NCI-H2196 treated with DMSO at 0.1 percent for 48 hours (cell line): ENCODE measurements at regions not wholly inside any gene's neighbourhood (a gene's known extent, or its start where the extent isn't known, plus 50 kb on each side); places are given as distances from the start of the nearest gene placed in this dataset.

Source experiments
- DNase-seq: peaks from one replicate; lab custom pipeline; 2025; ENCODE audit not compliant: unreplicated experiment; lab: John Stamatoyannopoulos, UW

DNA sequence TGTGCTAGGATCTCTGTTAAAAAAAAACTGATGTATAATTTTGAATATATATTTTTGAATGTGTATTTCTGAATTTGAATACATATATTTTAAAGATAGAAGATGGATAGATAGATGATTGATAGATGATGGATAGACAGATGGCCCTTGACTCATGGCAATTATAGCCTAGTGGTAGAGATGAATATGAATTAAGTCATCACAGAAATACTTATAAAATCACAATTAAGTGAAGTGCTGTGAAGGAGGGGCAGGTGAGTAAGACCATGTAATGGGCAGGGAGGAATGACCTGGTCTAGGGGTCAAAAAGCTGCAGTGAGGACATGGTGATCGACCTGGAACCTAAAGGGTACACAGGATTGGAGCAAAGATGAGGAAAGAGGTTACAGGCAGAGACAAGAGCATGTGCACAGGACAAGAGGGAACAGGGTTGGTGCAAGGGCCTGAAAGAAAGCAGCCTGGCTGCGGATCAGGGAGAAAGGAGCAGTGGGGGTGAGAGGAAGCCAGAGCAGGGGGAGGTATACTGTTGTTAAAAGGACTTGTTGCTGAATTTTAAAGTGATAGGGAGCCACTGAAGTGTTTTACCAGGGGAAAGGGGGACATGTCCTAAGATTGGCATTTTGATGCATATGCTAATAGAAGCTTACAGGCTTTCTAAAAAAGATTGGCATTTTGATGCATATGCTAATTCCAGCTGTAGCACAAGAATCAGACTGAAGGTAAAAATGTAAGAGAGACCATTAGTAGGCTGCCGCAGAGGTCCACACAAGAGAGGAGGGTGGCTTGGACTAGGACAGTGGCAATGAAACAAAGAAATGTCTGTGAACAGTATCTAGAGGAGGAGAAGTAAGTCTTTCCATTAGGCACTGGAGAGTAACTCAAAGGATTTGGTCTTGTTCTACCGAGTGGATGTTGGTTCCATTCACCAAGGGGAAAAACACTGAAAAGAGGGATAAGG lies 527.8 kb downstream of the AGTPBP1 start:
- no peak for DNase-seq

DNA sequence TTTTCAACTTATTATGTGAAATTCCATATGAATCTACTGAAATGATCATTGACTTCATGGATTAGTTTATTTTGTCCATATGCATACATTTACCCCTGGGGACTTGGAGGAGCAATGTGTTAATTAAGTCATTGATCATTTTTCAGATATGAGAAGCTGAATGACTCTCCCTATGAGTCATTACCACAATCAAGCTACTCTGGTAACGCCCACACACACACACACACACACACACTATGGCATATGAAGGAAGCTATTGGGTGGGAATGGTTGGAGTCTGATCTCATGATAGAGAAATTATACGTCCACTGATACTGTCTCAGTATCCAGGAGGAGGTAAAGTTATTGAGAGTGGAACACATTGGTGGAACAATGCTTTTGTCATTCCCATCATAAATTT lies 528.9 kb downstream of the AGTPBP1 start:
- no peak for DNase-seq

DNA sequence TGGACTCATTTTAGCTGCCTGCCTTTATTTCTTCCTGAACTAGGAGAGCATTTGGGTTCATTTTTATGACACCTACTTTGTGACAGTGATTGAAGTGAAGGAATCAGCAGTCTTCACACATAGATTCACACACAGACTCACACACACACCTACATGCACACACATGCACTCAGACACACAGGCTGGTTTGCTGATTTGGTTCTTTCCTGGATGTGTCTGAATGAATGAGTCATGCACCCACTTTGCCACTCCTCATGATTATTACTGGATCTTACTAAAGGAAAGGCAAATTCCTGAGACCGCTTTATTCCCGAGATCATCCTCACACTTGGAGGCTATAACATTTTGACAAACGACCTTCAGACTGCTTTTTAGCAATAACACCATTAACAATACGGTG lies 529.5 kb downstream of the AGTPBP1 start:
- DNase-seq: no peak

DNA sequence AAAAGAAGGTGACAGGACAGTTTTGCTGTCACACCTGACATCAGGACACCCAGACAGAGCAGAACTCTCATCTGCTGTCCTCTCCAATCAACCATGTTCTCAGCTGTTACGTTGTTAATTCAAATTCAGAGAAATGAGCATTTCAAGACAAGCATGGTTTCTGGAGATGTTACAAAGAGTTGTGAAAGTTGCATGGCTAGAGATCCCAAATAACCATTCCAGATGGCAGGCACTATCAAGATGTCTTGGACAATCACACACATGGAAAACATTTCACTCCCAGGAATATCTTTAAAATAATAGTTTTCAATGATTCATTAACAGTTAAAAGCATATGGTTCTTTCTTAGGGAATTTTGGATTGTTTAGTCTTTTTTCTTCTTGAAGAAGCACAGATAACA lies 533.1 kb downstream of the AGTPBP1 start:
- no peak for DNase-seq

DNA sequence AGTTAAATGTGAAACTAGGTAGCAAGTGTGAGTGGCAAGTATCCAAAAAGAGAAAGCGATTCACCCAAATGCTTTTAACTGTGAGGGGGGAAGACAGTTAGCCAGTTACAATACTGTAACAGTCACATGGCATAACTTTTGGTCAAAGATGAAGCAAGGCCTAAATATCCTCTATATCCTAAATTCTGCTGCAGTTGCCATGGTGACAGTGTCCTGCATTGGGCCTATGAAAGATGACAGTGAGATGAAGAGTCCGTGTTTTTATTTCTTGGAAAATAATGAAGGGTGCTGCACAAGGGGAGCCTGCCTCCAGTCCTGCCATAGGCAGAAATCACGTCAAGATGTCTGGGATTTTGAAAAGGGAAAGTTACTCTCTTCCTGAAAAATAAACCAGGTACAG lies 534.6 kb downstream of the NTRK2 start:
- DNase-seq: no peak

DNA sequence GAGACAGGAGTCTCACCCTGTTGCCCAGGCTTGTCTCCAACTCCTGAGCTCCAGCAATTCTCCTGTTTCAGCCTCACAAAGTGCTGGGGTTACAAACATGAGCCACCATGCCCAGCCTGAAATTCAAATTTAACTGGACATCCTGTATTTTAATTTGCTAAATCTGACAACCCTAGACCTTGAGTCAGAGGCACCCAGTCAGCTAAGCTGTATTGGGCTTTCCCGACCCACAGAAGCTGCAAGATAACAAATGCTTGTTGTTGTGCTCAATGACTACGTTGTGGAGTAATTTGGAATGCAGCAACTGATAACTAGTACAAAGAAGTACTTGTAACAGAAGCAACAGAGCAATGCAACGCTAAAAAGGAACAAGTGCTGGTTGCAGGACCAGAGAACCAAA lies 533.1 kb downstream of the NTRK2 start:
- no peak for DNase-seq

DNA sequence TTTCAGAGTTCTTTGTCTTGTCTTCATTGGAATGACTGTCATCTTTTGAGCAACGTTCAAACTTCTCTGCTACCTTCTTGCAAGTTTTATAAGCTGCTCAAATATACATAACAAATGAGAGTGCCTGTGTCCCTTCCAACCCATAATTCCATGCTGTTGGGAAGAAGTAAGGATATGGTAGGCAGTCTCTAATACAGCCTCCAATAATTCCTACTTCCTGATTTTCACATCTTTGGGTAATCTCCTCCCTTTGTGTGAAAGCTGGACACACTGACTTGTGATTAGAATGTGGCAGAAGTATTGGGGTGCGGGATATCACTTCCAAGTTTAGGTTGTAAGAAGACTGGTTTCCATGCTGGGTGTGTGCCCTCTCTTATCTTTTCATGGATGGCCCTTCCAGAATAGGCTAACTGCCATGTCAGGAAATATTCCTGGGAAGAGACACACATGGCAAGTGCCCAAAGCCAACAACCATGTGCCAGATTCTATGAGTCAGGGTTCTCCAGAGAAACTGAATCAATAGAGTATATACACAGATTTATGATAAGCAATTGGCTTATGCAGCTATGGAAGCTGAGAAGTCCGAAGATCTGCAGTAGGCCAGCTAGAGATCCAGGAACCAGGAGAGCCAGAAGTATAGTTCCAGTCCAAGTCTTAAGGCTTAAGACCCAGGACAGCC lies 531.3 kb downstream of the NTRK2 start:
- DNase-seq: no peak

DNA sequence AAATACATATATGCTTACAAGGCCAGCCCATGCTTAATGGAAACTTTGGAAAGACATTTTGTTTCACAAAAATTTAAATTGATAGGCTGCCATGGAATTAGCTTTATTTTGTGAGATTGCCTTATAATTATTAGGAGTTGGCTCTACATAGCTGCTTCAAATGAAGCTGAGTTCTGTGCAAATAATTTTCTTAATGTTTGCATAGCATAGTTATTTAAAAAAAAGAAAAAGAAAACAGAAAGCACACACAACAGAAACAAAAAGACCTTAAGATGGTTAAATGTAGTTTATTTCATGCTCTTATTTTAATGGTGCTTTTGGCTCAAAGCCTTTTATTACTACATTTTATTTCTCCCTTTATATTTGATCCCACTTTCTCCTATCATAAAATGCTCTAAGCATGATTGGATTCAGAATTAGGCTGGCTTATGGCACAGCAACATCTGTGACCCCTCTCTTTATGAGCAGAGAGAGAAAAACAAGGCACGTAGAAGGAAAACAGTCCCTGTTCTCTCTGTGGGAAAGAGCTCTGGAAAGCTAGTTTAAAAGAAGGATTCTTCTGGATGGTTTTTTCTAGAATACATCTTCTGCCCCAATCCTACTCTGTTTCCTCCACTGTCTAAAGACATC lies 530.5 kb downstream of the NTRK2 start:
- no peak for DNase-seq

DNA sequence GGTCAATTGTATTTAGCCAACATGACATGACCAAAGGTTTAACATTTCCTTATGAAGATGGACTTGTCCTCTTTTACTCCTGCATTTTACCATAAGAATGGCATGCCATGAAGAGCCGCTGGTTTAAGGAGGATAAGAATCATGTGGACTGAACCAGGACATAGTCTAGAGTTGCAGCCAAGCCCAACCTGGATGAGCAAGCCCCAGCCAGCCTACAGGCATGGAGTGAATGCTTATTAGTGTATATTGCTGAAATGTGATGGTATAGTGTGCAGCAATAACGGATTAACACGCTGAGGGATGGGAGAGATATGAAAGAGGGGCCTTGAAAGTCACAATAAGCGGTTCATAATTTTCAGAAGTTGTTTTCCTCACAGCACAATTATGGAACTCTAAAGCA lies 523.2 kb downstream of the NTRK2 start:
- no peak for DNase-seq

DNA sequence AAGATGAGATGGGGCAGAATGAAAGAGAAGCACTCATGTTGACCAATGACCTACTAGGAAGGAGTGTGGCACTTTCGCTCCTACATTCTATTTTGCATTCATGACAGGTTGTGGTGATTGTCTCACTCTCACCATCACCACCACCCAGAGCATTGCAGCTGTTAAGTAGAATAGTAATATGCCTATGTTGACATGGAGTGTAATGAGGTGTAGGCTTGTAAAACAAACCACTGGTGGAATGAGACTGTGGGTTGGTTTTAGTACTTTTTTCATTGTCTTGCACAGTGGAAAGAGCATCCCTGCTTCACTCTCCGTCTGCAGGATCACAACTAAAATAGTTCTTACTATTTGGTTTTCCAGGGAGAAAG lies 516.7 kb downstream of the NTRK2 start:
- no peak for DNase-seq

DNA sequence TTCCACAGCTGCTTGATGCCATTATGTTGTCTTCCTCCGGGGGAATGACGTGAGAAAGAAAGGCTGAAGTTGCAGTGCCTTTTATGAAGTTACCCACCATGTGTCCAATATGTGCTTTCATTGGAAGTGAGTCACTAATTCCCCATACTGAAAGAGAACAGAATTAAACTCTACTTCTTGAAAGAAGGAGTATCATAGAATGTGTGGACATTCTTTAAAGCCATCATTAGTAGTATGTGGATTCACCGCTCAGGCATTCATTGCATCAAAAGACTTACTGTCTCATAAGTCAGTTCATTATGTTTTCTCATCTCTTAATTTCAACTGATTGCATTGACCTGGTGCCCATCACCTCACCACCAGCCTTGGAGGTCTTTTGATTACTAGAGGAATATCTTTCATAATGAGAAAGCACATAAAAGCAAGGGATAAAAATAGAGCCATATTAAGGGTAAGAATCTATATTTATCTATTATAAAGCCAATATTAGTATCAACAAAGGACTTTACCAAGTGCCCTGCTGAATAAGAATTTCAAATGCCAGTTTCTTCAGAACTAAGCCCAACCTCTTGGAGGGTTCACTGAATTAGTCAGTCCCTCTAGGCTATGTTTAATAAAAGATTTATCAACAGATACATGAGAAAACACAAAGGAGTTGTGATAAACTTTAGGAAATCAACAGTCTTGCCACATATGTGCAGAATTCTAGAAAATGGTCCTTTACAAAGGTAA lies 516.1 kb downstream of the NTRK2 start:
- no peak for DNase-seq

DNA sequence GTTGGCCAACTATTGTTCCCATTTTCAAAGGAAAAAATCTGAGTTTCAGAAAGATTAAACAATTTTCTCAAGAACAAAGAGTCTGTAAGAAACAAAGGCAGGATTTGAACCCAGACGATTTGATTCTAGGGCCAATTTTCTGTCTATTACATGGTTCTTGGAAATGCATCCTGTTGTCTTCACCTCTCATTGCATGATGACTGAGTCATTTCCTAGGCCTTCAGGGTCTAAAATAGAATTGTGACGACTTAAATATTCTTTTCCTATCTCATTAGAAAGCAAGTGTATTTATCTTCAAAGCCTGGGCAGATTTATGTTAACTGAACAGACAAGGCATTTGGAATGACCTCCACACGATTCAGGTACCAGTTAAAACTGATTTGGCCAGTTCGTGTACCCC lies 512.9 kb downstream of the NTRK2 start:
- no peak for DNase-seq

DNA sequence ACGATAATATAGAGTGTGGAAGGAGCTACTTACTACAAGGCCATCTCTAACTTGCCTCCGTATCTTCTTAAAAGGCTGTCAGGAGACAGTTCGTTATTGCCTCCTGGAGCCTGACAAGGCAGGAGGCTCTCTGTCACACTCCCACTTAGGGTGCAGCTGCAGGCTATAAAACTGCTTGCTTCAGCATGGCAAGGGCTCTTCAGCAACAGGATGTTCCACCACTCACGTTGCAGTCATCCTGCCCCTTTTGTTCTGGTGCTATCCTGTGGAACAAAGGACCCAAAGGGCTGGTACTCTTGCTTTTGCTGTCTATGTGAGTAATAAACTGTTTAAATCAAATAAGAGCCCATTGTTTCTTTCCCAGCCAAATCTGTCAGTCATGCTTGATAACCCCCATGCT lies 508.9 kb downstream of the NTRK2 start:
- DNase-seq: peak; percentile 71

DNA sequence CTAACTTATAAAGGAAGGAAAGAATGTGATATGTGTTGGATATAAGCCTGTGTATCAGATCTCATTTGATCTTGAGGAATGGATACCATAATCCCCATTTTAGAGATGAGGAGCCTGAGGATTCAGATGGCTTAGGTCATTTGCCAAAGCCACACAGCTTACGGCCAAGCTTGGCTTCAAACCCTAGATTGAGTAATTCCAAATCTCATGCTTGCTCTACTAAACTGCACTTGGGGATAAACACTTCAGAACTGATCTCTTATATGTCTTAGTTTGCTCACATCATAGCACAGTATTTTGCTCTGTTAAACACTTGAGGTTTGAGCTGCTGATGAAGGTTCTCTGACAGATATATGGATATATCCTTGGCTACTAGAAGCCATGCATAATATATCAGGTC lies 504.4 kb downstream of the NTRK2 start:
- no peak for DNase-seq

DNA sequence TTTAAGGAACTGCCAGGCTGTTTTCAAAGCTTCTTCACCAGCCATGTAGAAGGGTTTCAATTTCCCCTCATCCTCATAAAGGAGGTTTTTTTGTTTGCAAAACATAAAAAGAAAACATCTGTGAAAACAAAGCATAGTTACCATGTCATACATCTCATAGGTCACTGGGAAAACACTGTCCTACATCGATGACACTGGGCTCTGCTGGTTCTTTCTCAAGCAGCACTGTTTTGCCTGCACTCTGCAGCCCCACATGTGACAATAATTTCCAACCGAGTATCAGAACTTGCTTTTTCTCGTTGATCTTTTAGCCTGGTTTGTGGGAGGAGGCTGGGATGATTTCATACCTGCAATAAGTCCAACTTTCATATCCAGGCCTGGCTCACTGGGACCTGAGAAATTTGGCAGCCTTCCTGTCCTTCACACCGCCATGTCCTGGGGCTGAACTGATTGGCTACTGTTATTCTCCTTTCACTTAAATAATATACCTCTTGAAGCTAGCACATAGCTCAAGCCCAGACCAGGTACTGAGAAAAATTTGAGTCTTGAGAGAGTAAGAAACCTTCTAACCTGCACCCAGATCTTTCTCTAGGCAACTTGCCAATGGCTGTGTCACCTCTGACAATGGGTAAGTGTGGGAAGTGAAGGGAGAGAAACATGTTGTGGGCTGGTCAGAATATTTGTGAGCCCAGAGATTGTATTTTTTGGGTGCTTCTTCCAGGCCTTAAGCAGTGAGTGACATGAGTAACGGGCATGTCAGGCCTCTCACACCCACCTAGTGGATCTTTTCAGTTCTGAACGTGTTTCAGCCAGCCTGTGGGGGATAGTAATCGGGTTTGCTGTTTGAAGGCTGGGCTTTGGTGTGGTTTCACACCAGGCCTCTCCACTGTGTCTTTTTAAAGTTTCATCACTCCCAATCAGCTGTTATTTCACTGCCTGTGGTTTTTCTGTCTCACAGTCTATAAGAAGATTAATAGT lies 502.8 kb downstream of the NTRK2 start:
- no peak for DNase-seq

DNA sequence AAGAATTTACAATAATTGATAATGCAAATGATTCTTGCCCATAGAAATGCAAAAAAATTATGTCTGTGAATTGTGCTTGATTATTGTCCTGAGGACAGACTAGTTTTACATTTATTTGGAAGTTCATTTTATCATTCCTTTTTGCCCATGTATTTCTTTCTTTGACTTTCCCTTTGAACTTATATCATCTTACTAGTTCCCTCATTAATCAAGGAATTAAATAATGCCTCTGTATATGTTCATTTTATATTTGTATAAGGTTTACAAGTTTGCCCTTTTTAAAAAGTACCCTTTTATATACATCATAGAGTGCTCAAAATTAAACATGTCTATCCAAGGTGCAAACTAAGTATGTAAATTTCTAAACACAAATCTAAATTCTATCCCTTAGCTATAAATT lies 501.6 kb downstream of the NTRK2 start:
- DNase-seq: no peak

DNA sequence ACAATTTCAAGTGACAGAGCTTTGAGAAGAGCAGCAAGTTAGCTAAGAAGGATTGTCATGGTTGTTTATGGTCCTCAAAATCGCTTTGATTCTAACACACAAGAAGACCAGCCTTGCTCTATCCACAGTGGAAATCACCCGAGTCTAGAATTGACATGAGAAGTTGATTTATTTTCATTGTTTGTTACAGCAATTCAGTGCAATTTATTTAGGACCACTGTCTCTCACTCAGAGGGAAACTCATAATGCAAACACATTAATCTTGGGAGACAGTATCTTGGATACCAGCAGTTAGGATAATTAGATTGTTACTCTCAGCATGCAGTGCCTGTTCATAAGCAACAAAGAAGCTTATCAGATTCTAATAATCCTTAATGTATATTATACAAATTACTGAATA lies 498.9 kb downstream of the NTRK2 start:
- no peak for DNase-seq

DNA sequence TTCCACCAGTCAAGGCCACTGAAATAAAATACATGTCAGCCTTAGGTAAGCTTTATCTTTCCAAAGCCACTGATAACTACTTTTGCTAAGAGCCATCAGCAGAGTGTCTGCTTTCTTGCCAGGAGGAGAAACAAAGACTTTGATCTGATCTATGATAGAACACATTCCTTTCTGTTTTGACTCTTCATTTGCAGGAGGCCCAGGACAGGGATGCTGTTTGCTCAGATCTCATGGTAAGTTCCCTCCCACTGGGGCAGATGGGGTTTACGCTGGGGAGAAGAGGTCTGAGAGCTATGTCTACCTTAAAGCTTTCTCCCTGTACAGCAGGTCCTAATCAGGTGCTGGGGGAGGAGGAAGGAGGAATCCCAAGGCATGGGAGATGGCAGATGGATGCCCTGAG lies 497.6 kb downstream of the NTRK2 start:
- no peak for DNase-seq

DNA sequence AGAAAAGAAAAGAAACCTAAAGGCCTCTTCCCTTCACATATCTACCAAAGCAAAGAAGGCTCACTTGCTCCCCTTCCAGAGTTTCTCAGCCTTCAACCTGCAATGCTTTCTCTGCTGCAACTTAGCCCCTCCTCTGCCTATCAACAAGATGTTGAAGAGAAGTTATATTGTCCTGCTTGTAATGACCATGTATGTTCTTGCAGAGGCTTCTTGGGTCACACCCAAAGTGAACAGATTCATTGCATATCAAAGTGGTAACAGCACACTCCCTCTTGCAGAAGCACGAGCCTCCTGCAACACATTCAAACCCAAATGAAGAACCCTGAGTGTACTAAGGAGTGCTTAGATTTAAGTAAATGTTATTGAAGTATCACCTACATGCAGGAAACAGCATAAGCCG lies 494.3 kb downstream of the NTRK2 start:
- no peak for DNase-seq

DNA sequence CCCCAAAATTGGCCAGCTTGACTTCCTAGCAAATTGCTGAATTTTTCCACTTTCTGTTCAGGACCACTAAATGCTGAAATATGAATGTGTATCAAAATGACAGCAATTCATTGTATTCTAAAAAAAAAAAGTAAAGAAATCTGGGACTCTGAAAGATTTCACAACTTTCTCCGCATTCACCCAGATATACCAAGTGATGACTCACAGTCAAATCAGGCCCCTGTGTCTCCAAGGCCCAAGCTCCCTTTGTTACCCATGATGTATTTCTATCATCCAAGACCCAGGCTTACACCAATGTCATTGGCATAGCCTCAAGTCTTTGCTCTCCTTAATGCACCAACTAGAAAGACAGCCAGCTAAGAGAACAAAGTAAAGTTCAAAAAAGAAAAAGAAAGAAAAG lies 493.9 kb downstream of the NTRK2 start:
- no peak for DNase-seq
